Erythroblast (primary cell): ENCODE measurements at regions not wholly inside any gene's neighbourhood (a gene's known extent, or its start where the extent isn't known, plus 50 kb on each side); places are given as distances from the start of the nearest gene placed in this dataset.

Experiments used
- GATA1 ChIP-seq: IDR thresholded peaks from 2 replicates; pipeline ENCODE4 v1.6.1; 2011; ENCODE audit warnings: low read depth, mild to moderate bottlenecking, control low read depth, low read length, moderate library complexity
- POLR2A ChIP-seq: IDR thresholded peaks from 2 replicates; pipeline ENCODE4 v1.6.1; 2011; ENCODE audit warnings: mild to moderate bottlenecking, low read length

DNA sequence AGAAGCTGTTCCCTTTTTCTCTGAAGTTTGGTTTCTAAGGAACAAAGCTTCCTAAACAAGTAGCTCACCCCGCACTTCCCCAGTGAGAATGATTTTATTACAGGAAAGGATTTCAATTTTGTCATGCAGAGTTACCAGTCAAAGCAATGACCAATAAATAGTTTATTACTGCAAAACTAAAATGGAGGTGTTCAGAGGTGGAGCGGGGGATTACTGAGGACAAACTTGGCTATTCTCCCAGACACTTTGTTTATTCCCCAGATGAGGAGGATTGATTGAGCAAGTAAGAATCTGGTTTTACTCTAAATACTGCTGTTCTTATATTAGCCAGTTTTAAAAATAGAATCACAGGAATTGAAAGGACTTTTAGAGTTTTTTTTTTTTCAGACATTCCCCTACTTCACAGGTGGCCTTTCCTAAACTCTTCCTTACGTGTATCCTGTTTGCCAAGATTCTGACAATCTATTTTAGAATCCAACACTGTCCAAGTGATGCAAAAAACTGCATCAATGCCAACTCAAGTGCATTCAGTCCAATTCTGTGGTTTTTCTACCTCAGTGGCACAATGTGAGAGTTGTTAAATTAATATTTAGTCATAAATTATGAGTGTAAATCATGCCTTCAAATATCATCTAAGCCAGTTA is 136.1 kb downstream of the TNFSF18 start:
- no peak for TF ChIP-seq POLR2A
- TF ChIP-seq GATA1, result no peak
